ENCODE measurements at regions not wholly inside any gene's neighbourhood (a gene's known extent, or its start where the extent isn't known, plus 50 kb on each side); places are given as distances from the start of the nearest gene placed in this dataset.
"Not testable (repeated sequence)": the region's sequence is repeated elsewhere in the genome, so short reads cannot be mapped to it uniquely, and the experiment has no call there.

- TF ChIP-seq POLR2A, CTCF, POLR2AphosphoS5, EP300 (IDR thresholded peaks at IDR 0.05): not testable (repeated sequence)
Measured at GRCh38 chr22:44643526-44644101, 58.4 kb upstream of the PRR5 start.

Measured in suprapubic skin (tissue), 4 donors.